Stimulated activated naive B cell treated with anti-CD40 and anti-IgM and Interleukin-4, amounts not matched to agents 10 μg/mL and 1 μg/mL and 100 μg/mL, for 72 hours (primary cell): ENCODE measurements at regions not wholly inside any gene's neighbourhood (a gene's known extent, or its start where the extent isn't known, plus 50 kb on each side); places are given as distances from the start of the nearest gene placed in this dataset.

ENCODE experiments used
- ATAC-seq, 2 donors: fragments of 150-1000 bp; cut with Tn5 transposase; replicated peaks; 2 replicates each; pipeline ENCODE4 v1.10.0; 2021; ENCODE audit warnings: moderate library complexity in 1 of 2
- DNase-seq: peaks from one replicate; pipeline ENCODE4 v3.0.0; 2021
- H3K27ac Mint-ChIP-seq: one replicate; pipeline ENCODE4 v1.8.0; 2022; ENCODE audit warnings: mild to moderate bottlenecking, mixed read lengths
- H3K27me3 Mint-ChIP-seq, 2 donors: one replicate each; pipeline ENCODE4 v1.8.0; 2022; ENCODE audit warnings: mixed read lengths in 2 of 2
- H3K36me3 Mint-ChIP-seq, 2 donors: one replicate each; pipeline ENCODE4 v1.8.0; 2022; ENCODE audit warnings: mixed read lengths in 2 of 2, mild to moderate bottlenecking in 1 of 2
- H3K4me1 Mint-ChIP-seq, 2 donors: one replicate each; pipeline ENCODE4 v1.8.0; 2022; ENCODE audit warnings: mixed read lengths in 2 of 2, mild to moderate bottlenecking in 1 of 2
- H3K4me3 Mint-ChIP-seq, 2 donors: one replicate each; pipeline ENCODE4 v1.8.0; 2022; ENCODE audit warnings: mild to moderate bottlenecking in 2 of 2, mixed read lengths in 2 of 2, moderate library complexity in 1 of 2
- H3K9me3 Mint-ChIP-seq, 2 donors: one replicate each; pipeline ENCODE4 v1.8.0; 2022; ENCODE audit warnings: mixed read lengths in 2 of 2, mild to moderate bottlenecking in 1 of 2

DNA sequence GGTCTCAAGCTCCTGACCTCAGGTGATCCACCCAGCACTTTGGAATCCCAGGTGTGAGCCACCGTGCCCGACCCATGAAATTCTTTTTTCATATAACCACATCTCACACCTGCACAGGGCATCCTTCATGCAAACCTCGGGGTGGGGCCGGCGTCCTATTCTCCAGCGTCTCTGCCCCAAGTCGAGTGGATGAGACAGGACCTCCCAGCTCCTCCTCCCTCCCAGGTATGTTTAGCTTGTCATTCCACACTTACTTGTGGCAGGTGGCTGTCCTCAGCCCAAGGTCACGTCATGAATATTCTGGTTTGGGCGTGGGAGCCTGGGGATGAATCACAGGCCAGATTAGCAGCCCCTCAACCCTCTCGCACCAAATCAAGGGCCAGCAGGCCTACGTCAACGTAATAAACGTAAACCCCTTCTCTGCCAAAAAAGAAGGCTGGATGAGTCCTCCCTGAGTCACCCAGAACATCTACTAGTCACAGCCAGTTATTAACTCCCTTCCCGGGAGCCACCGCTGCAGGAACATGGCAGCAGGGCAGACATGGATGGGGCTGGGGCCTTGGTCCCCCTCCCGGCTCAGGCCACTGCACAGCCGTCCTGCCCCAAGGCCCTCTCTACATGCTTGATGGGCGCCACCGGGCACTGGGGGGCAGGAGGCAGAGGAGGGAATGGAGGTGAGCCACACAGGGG is 91.7 kb downstream of the YTHDF1 start:
- H3K9me3 Mint-ChIP-seq, result no peaks in the 10 kb centered on the region
- no peak overlapping the region for H3K27ac Mint-ChIP-seq
- ATAC-seq (no peak), DNase-seq (no peak)
- H3K4me3 Mint-ChIP-seq, result no peak overlapping the region
- H3K27me3 Mint-ChIP-seq, result peaks cover 18 to 27% of the 10 kb centered on the region in 2 donors
- no peaks in the 10 kb centered on the region for H3K4me1 Mint-ChIP-seq
- H3K36me3 Mint-ChIP-seq, result no peaks in the 10 kb centered on the region

- Mint-ChIP-seq H3K27me3 (peaks cover 25 to 27% of the 10 kb centered on the region in 2 donors), H3K4me3 (no peak overlapping the region), H3K36me3 (no peaks in the 10 kb centered on the region), H3K4me1 (no peaks in the 10 kb centered on the region), H3K27ac (no peak overlapping the region), H3K9me3 (no peaks in the 10 kb centered on the region)
- DNase-seq (no peak), ATAC-seq (no peak)
These were observed 92.6 kb downstream of the YTHDF1 start for GRCh38 chr20:63123331-63123741.

- no peak for DNase-seq
- Mint-ChIP-seq H3K27me3 (peaks cover 29% of the 10 kb centered on the region in 2 donors), H3K36me3 (no peaks in the 10 kb centered on the region), H3K9me3 (no peaks in the 10 kb centered on the region), H3K27ac (no peak overlapping the region), H3K4me1 (no peaks in the 10 kb centered on the region), H3K4me3 (no peak overlapping the region)
- no peak for ATAC-seq
These were observed 93.3 kb downstream of the YTHDF1 start for GRCh38 chr20:63122626-63123025.

DNA sequence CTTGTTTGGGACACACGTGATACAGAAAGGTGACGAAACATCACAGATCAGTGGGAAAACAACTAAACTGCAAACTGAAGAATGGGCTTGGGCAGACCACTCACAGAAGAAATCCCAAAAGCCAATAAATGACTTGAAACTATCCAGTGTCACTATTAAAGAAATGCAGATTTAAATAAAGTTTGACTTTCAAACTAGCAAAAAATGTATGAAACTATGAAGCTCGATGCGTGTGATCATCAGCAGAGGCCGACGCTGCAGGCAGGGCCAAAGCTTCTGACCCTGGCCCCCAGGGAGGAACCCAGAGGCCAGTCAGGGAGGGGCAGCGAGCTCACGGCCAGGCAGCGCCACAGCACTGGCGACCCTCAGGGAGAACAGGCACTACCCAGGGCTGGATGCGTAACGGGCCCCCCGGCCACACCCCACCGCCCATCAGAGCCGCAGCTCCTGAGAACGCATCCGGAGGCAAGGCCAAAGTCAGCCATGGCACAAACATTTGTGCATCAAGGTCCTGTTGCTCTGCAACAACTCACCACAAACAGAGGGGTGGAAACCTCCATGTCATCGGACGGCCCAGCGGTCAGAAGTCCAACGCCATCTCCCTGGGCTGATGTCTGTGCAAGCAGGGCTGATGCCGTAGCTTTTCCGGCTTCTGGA is 94.1 kb downstream of the YTHDF1 start:
- ATAC-seq, result no peak
- no peaks in the 10 kb centered on the region for H3K4me1 Mint-ChIP-seq
- no peak overlapping the region for H3K4me3 Mint-ChIP-seq
- H3K27ac Mint-ChIP-seq, result no peak overlapping the region
- H3K36me3 Mint-ChIP-seq, result no peaks in the 10 kb centered on the region
- no peak for DNase-seq
- peaks cover 35 to 37% of the 10 kb centered on the region in 2 donors for H3K27me3 Mint-ChIP-seq
- no peaks in the 10 kb centered on the region for H3K9me3 Mint-ChIP-seq

GRCh38 chr20:63121246-63121645 is 94.7 kb downstream of the YTHDF1 start:
- H3K4me3 Mint-ChIP-seq, result no peak overlapping the region
- no peak for DNase-seq
- no peaks in the 10 kb centered on the region for H3K36me3 Mint-ChIP-seq

DNA sequence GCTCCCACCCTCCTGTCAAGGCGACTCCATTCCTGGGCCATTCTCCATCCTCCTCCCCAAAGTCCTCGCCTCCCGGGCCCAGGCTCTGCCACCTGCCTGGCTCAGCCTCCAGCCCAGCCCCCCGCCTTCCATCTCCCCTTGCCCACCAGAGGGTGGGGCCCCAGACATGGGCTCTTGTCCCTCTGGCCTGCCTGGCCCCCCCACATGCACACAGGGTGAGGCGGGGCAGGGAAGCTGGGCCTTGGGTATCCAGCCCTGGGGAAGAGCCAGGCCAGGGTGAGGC is 95.2 kb downstream of the YTHDF1 start:
- Mint-ChIP-seq H3K27me3 (peaks cover 41 to 45% of the 10 kb centered on the region in 2 donors), H3K9me3 (no peaks in the 10 kb centered on the region), H3K27ac (no peak overlapping the region)

More at GRCh38 chr20:63121246-63121645, 94.7 kb downstream of the YTHDF1 start:
- no peak for ATAC-seq
- H3K9me3 Mint-ChIP-seq, result no peaks in the 10 kb centered on the region
- no peak overlapping the region for H3K27ac Mint-ChIP-seq
- peaks cover 0 to 3% of the 10 kb centered on the region in 2 donors for H3K4me1 Mint-ChIP-seq
- H3K27me3 Mint-ChIP-seq, result peaks cover 41% of the 10 kb centered on the region in 2 donors

GRCh38 chr20:63119963-63120807 is 95.7 kb downstream of the YTHDF1 start:
- Mint-ChIP-seq H3K27ac (no peak overlapping the region), H3K36me3 (no peaks in the 10 kb centered on the region), H3K4me3 (no peak overlapping the region), H3K9me3 (no peaks in the 10 kb centered on the region), H3K4me1 (peaks cover 0 to 5% of the 10 kb centered on the region in 2 donors), H3K27me3 (peaks cover 44 to 46% of the 10 kb centered on the region in 2 donors)
- ATAC-seq, result no peak
- no peak for DNase-seq

More for the DNA sequence above, 95.2 kb downstream of the YTHDF1 start:
- H3K36me3 Mint-ChIP-seq, result no peaks in the 10 kb centered on the region
- peaks cover 0 to 5% of the 10 kb centered on the region in 2 donors for H3K4me1 Mint-ChIP-seq
- ATAC-seq (no peak), DNase-seq (no peak)
- no peak overlapping the region for H3K4me3 Mint-ChIP-seq

DNA sequence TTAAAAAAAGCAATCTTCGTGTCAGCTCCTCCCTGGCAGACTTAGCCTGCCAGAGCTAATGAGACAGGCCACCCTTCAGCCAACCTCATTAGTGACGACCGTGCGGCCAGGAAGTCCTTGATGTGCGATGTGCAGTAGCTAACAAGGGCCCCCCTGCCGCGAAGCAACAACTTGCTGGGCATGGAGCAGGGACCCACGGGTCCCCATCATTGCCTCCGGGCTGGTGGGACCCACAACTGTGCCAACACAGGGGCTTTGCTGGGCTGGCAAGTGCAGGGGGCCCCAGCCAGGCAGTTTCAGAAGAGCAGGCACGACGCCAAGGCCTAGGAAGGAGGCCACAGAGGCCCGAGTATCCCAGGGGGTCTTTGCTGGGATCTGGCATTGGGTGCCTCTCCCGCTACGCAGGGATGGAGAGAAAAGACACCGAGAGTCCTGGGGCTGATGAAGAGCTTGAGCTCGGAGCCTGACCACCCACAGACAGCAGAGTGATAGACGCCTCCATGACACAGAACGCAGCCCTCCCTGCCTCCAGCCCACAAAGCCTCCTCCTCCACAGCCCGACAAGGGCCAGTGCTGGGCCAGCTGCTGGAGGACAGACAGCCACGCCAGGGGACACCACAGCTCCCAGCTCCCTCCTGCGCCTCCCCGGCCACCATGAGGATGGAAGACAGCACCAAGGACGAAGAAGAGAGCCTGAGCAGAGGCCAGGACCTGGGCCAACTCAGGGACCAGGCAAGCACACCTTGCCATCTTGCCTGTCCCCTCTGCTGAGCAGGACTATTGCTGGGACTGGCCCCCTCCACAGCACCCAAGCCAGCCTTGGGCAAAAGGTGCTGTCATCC is 96.6 kb downstream of the YTHDF1 start:
- DNase-seq (no peak), ATAC-seq (no peak)
- Mint-ChIP-seq H3K4me1 (peaks cover 0 to 5% of the 10 kb centered on the region in 2 donors), H3K36me3 (no peaks in the 10 kb centered on the region), H3K27ac (no peak overlapping the region), H3K27me3 (peaks cover 46 to 50% of the 10 kb centered on the region in 2 donors), H3K4me3 (no peak overlapping the region), H3K9me3 (no peaks in the 10 kb centered on the region)

DNA sequence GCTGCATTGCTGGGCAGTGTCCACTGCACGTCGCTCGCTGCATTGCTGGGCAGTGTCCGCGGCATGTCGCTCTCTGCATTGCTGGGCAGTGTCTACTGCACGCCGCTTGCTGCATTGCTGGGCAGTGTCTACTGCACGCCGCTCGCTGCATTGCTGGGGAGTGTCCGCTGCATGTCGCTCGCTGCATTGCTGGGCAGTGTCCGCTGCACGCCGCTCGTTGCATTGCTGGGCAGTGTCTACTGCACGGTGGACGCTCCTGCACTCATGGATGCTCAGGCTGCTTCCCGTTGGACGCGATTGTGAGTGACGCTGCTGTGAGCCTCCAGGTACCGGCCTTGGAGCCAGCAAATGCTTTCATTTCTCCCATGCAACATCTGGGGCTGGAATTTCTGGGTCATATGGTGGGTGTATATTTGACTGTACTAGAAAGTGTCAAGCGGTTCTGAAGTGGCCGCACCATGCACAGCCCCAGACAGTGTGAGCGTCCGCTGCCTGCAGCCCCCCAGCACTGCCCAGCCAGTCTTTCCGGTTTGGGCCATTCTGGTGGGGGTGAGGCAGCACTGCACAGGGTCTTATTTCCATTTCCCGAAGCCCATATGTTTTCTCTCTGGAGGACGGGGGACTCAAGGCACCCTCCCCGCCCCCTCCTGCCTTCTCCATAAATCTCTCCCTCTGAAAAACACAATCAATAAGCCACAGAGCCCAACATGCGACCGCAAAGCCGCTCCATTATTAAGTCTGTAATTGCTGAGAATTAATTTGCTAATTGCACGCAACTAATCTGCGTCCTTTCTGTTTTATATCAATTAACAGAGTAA is 97.4 kb downstream of the YTHDF1 start:
- H3K4me3 Mint-ChIP-seq, result no peak overlapping the region
- H3K9me3 Mint-ChIP-seq, result no peaks in the 10 kb centered on the region
- DNase-seq, result no peak
- H3K27ac Mint-ChIP-seq, result no peak overlapping the region
- peaks cover 49 to 57% of the 10 kb centered on the region in 2 donors for H3K27me3 Mint-ChIP-seq
- peaks cover 0 to 5% of the 10 kb centered on the region in 2 donors for H3K4me1 Mint-ChIP-seq
- H3K36me3 Mint-ChIP-seq, result no peaks in the 10 kb centered on the region
- ATAC-seq, result no peak

DNA sequence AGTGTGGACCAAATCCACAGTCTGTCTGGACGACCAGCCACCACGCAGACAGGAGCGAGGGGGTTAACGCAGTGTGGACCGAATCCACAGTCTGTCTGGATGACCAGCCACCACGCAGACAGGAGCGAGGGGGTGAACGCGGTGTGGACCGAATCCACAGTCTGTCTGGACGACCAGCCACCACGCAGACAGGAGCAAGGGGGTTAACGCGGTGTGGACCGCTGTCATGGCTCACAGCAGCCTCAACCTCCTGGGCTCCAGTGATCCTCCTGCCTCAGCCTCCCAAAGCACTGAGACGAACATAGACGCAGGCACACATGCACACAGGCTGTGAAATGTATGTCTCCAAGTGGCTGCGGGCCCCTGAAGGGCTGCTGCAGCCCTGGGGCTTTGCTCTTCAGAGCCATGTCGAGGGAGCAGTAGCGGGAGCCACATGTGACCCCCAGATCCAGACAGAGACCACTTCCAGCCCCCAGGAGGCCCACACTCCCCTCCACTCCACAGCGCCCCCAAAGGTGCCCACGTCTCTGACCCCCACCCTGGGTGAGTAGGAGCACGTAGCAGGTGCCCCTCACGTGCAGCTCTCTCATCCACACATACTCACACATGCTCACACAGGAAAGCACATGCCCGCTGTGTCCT is 98.1 kb downstream of the YTHDF1 start:
- peaks cover 0 to 5% of the 10 kb centered on the region in 2 donors for H3K4me1 Mint-ChIP-seq
- H3K9me3 Mint-ChIP-seq, result no peaks in the 10 kb centered on the region
- peaks cover 50 to 60% of the 10 kb centered on the region in 2 donors for H3K27me3 Mint-ChIP-seq
- H3K27ac Mint-ChIP-seq, result no peak overlapping the region
- ATAC-seq (no peak), DNase-seq (no peak)
- no peaks in the 10 kb centered on the region for H3K36me3 Mint-ChIP-seq
- no peak overlapping the region for H3K4me3 Mint-ChIP-seq

DNA sequence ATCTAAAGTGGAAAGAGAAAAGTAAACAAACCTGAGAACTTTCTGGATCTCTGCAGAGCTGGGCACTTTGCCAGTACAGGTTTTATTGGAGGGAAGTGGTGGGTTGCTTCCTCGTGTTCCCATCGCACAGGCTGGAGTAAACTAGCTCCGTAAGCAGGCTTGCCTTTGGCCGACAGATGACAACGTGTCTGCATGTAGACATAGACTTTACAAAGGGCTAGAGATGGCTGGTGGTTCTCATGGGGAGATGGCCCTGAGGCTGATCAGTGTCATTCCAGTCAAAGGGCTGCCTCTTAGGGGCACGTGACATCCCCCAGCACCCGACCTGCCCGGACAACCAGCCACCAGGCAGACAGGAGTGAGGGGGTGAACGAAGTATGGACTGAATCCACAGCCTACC is 98.8 kb downstream of the YTHDF1 start:
- peaks cover 0 to 3% of the 10 kb centered on the region in 2 donors for H3K9me3 Mint-ChIP-seq
- H3K36me3 Mint-ChIP-seq, result peaks cover 0 to 2% of the 10 kb centered on the region in 2 donors
- DNase-seq (no peak), ATAC-seq (no peak)
- H3K27ac Mint-ChIP-seq, result no peak overlapping the region
- no peak overlapping the region for H3K4me3 Mint-ChIP-seq
- H3K27me3 Mint-ChIP-seq, result peaks cover 55 to 61% of the 10 kb centered on the region in 2 donors
- peaks cover 0 to 5% of the 10 kb centered on the region in 2 donors for H3K4me1 Mint-ChIP-seq

GRCh38 chr20:63116412-63117106 is 99.4 kb downstream of the YTHDF1 start:
- peaks cover 2 to 3% of the 10 kb centered on the region in 2 donors for H3K36me3 Mint-ChIP-seq

More at GRCh38 chr20:63116412-63117106, 99.4 kb downstream of the YTHDF1 start:
- no peak overlapping the region for H3K4me3 Mint-ChIP-seq
- DNase-seq (no peak), ATAC-seq (no peak)
- no peak overlapping the region for H3K27ac Mint-ChIP-seq
- H3K27me3 Mint-ChIP-seq, result peaks cover 55 to 65% of the 10 kb centered on the region in 2 donors
- peaks cover 0 to 5% of the 10 kb centered on the region in 2 donors for H3K4me1 Mint-ChIP-seq
- peaks cover 4 to 6% of the 10 kb centered on the region in 2 donors for H3K9me3 Mint-ChIP-seq
